HFF-Myc (cell line): ENCODE measurements at regions not wholly inside any gene's neighbourhood (a gene's known extent, or its start where the extent isn't known, plus 50 kb on each side); places are given as distances from the start of the nearest gene placed in this dataset.

Experiments
- DNase-seq: peaks from one replicate; pipeline ENCODE4 v3.0.0-alpha.2; 2011; ENCODE audit warnings: low read depth; ENCODE audit errors: extremely low read depth
- H3K4me3 ChIP-seq: replicated peaks from 2 replicates; pipeline ENCODE4 v1.5.1; 2011; ENCODE audit warnings: low read depth, mild to moderate bottlenecking, control low read depth, low read length
- CTCF ChIP-seq: IDR thresholded peaks from 2 replicates; pipeline ENCODE4 v1.5.1; 2012; ENCODE audit warnings: mild to moderate bottlenecking, low read depth, low read length, control low read depth; ENCODE audit errors: missing control alignments

GRCh38 chr3:74288761-74289160 lies 325.7 kb downstream of the CNTN3 start:
- no peak overlapping the region for H3K4me3 ChIP-seq
- no peak for DNase-seq
- no peak for TF ChIP-seq CTCF

- DNase-seq: no peak
- H3K4me3 ChIP-seq: no peak overlapping the region
- TF ChIP-seq CTCF: no peak
These were observed 326.9 kb downstream of the CNTN3 start for GRCh38 chr3:74287557-74287956.

GRCh38 chr3:74282202-74282601 lies 332.3 kb downstream of the CNTN3 start:
- no peak for TF ChIP-seq CTCF
- no peak overlapping the region for H3K4me3 ChIP-seq
- DNase-seq: no peak

- no peak overlapping the region for H3K4me3 ChIP-seq
- DNase-seq: no peak
- TF ChIP-seq CTCF: no peak
These were observed 332.8 kb downstream of the CNTN3 start for GRCh38 chr3:74281705-74282104.

GRCh38 chr3:74273555-74274402 lies 340.7 kb downstream of the CNTN3 start:
- no peak for TF ChIP-seq CTCF
- DNase-seq: no peak
- H3K4me3 ChIP-seq: no peak overlapping the region

- TF ChIP-seq CTCF: no peak
- DNase-seq: no peak
- no peak overlapping the region for H3K4me3 ChIP-seq
These were observed 341.4 kb downstream of the CNTN3 start for GRCh38 chr3:74273091-74273490.
